Stimulated activated CD8-positive, alpha-beta memory T cell treated with anti-CD3 and anti-CD28 coated beads, Interleukin-2, amount 100 ng/mL, for 1 hour (primary cell): ENCODE measurements at regions not wholly inside any gene's neighbourhood (a gene's known extent, or its start where the extent isn't known, plus 50 kb on each side); places are given as distances from the start of the nearest gene placed in this dataset.
A peak's percentile ranks its signal among the peaks of the same experiment; 100 is the strongest.
"Not testable (repeated sequence)": the region's sequence is repeated elsewhere in the genome, so short reads cannot be mapped to it uniquely, and the experiment has no call there.

Experiments
- DNase-seq, 2 donors: peaks; one replicate each; pipeline ENCODE4 v3.0.0-alpha.2; 2020; ENCODE audit warnings: low read depth in 2 of 2

DNA sequence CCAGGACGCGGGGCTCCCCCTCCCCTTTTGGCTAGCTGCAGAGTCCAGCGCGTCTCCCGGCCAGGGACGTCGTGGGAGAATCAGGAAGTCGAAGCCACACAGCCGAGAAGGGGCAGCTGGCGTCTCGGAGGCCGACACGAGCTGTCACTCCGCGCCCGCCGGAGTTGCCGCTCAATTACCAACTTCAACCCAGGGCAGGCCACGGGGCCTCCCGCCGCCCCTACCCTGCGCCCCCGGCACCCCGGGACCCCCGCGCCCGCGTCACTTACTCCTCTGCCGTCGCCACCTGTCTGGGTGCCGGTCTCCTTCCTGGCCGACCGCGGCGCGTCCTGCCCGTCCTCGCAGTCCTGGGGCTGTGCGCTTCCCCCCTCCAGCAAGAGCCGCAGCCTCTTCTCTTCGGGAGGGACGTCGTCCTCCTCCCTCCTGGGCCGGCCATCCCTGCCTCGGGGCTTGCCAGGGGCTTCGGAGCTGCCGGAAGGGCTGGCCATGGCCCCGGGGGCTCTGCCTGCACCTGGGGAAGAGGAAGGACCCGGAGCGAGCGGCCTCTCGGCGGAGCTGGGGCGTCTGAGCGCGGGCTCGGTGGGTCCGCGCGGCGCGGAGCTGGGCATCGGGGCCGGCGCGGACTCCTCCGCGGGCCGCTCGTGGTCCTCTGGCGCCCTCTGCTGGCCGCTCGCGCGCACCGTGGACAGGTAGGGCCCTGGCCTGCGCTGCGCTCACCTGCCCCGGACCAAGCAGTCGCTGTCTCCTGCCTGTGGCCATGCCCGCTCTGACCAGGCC is 65.6 kb upstream of the CLEC6A start:
- DNase-seq = peak in 1 of 2 donors; percentile 58

DNA sequence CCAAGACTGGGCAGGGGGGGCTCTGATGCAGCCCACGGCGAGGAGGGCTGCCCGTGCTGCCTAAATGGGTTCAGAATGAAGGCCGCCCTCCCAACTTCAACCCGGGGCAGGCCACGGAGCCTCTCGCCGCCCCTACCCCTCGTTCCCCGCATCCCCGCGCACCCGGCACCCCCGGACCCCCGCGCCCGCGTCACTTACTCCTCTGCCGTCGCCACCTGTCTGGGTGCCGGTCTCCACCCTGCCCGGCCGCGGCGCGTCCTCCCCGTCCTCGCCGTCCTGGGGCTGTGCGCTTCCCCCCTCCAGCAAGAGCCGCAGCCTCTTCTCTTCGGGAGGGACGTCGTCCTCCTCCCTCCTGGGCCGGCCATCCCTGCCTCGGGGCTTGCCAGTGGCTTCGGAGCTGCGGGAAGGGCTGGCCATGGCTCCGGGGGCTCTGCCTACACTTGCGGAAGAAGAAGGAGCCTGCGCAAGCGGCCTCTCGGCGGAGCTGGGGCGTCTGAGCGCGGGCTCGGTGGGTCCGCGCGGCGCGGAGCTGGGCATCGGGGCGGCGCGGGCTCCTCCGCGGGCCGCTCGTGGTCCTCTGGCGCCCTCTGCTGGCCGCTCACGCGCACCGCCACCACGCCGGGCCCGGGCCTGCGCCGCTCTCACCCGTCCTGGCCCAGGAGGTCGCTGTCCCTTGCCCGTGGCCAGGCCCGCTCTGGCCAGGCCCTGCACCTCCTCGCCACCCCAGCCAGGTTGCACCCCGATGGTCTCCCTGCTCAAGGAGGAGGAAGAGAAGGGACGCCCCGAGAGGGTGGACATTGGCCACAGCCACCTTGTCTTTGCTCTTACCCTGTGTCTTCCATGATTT is 59.3 kb upstream of the CLEC6A start:
- DNase-seq = peak; percentile 40 to 54

DNA sequence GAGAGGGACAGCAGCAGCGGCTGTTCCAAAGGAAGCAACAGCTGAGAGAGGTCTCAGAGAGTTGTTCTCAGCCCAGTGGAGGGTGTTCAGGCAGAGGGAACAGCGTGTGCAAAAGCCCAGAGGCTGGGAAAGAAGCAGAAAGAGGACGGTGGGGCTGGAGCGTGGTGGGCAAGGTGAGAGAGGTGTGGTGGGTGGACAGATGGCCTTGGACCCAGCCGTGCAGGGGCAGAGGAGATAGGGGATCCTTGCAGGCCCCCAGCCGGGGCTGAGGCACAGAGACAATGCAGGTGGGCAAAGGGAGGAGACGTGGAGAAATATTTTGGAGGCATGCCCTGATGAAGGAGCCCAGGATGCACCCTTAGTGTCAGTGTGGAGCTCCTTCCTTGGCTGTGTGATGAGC is 58.4 kb upstream of the CLEC6A start:
- not testable (repeated sequence) for DNase-seq

DNA sequence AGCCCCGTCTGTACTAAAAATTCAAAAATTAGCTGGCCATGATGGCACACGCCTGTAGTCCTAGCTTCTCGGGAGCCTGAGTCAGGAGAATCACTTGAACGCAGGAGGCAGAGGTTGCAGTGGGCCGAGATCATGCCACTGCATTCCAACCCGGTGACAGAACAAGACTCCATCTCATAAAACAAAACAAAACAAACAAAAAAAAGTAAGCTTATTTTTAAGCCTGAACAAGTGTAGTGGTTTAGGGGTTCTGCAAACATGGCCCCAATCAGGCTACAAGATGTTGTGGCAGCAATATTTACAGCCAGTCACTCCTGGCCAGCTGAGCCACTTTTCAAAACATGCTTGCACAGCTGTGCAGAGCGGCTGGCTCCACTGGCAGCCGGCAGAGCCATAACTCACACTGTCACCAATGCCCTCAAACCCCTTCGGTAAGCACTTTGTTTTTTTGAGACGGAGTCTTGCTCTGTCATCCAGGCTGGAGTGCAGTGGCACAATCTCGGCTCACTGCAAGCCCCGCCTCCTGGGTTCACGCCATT is 56.2 kb upstream of the CLEC6A start:
- not testable (repeated sequence) for DNase-seq

DNA sequence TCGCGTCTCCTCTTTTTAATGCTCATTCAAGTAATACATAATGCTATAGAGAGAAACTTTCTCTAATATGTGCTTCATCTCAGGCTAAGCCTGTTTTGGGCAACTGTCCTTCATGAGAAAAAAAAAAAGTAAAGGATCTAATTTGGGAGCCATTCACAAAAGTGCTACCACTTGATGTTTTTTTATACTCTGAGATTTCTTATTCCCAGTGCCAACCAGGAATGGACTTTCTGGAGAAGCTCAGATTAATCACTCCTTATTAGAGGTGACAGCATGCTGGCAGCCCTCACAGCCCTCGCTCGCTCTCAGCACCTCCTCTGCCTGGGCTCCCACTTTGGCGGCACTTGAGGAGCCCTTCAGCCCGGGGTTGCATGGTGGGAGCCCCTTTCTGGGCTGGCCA is 51.9 kb upstream of the CLEC6A start:
- not testable (repeated sequence) for DNase-seq

DNA sequence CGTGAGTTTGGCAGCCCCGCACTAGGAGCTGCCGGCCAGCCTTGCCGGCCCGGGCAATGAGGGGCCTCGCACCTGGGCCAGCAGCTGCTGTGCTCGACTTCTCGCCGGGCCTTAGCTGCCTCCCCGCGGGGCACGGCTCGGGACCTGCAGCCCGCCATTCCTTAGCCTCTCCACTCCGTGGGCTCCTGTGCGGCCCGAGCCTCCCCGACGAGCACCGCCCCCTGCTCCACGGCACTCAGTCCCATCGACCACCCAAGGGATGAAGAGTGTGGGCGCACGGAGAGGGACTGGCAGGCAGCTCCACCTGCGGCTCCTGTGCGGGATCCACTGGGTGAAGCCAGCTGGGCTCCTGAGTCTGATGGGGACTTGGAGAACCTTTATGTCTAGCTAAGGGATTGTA is 51.4 kb upstream of the CLEC6A start:
- DNase-seq = not testable (repeated sequence)
